HL-60 (cell line): ENCODE measurements at regions not wholly inside any gene's neighbourhood (a gene's known extent, or its start where the extent isn't known, plus 50 kb on each side); places are given as distances from the start of the nearest gene placed in this dataset.

Experiments used
- DNase-seq, 2 experiments: peaks; one replicate each; pipeline ENCODE4 v3.0.0-alpha.2; 2010 to 2020; ENCODE audit warnings: low read depth in 1 of 2, low spot score in 1 of 2
- H3K27ac ChIP-seq: fragments of 250-450 bp; sonication (Bioruptor Pico); replicated peaks from 2 replicates; pipeline ENCODE4 v1.5.1; 2020; ENCODE audit warnings: mild to moderate bottlenecking, moderate library complexity
- H3K27me3 ChIP-seq: fragments of 250-450 bp; sonication (Bioruptor Pico); 2 replicates; pipeline ENCODE4 v1.5.1; 2021; ENCODE audit warnings: mild to moderate bottlenecking, moderate library complexity; ENCODE audit not compliant: insufficient read depth, poor library complexity, severe bottlenecking
- H3K4me3 ChIP-seq: replicated peaks from 2 replicates; pipeline ENCODE4 v1.5.1; 2011; ENCODE audit warnings: mild to moderate bottlenecking, control low read depth, low read length; ENCODE audit not compliant: insufficient read depth
- GABPA ChIP-seq: IDR thresholded peaks from 2 replicates; pipeline ENCODE4 v1.6.1; 2012; ENCODE audit warnings: low read depth
- POLR2AphosphoS5 ChIP-seq: IDR thresholded peaks from 2 replicates; pipeline ENCODE4 v1.6.1; 2012; ENCODE audit warnings: low read depth
- SPI1 ChIP-seq: IDR thresholded peaks from 2 replicates; pipeline ENCODE4 v1.6.1; 2012; ENCODE audit warnings: low read depth, mild to moderate bottlenecking, borderline replicate concordance
- TF ChIP-seq, protein P1 (sequence below): IDR thresholded peaks from 2 replicates; pipeline ENCODE4 v1.6.1; 2012; ENCODE audit warnings: low read depth; ENCODE audit not compliant: insufficient replicate concordance
- TF ChIP-seq, protein P2 (sequence below): IDR thresholded peaks from one replicate; pipeline ENCODE4 v1.5.1; 2011; ENCODE audit warnings: low read length, control low read depth, inconsistent platforms; ENCODE audit not compliant: insufficient read depth

DNA sequence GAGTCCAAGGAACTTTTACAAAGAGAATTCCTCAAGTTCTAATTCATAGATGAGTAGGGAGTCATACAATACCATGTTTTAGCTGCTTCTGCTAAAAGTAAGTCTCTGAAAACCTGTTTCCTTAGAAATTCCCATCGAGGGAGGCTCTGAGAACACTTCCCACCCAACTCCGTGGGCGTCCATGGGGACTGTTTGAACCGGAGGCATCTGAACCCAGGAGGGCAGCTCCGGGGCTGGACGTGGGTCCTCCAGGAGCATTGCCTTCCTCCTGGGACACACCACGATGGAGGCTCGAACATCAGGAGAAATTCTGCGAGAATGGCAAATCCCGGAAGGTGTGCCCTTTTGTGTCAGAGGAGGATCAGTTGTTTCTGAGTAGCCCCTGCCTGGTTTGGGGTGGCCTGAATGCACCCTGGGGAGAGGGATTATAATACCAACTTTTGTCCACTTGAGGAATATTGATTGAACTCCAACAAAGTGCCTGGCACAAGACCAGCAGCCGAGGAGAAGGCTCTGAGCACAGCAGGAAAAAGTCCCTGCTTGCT lies 327.5 kb upstream of the SALL3 start:
- TF ChIP-seq SPI1 (no peak), GABPA (no peak)
- TF ChIP-seq, protein P1, sequence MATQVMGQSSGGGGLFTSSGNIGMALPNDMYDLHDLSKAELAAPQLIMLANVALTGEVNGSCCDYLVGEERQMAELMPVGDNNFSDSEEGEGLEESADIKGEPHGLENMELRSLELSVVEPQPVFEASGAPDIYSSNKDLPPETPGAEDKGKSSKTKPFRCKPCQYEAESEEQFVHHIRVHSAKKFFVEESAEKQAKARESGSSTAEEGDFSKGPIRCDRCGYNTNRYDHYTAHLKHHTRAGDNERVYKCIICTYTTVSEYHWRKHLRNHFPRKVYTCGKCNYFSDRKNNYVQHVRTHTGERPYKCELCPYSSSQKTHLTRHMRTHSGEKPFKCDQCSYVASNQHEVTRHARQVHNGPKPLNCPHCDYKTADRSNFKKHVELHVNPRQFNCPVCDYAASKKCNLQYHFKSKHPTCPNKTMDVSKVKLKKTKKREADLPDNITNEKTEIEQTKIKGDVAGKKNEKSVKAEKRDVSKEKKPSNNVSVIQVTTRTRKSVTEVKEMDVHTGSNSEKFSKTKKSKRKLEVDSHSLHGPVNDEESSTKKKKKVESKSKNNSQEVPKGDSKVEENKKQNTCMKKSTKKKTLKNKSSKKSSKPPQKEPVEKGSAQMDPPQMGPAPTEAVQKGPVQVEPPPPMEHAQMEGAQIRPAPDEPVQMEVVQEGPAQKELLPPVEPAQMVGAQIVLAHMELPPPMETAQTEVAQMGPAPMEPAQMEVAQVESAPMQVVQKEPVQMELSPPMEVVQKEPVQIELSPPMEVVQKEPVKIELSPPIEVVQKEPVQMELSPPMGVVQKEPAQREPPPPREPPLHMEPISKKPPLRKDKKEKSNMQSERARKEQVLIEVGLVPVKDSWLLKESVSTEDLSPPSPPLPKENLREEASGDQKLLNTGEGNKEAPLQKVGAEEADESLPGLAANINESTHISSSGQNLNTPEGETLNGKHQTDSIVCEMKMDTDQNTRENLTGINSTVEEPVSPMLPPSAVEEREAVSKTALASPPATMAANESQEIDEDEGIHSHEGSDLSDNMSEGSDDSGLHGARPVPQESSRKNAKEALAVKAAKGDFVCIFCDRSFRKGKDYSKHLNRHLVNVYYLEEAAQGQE, result no peak
- peaks cover 4% of the 10 kb centered on the region for H3K27me3 ChIP-seq
- H3K27ac ChIP-seq, result no peak overlapping the region
- H3K4me3 ChIP-seq, result no peak overlapping the region
- no peak for DNase-seq

DNA sequence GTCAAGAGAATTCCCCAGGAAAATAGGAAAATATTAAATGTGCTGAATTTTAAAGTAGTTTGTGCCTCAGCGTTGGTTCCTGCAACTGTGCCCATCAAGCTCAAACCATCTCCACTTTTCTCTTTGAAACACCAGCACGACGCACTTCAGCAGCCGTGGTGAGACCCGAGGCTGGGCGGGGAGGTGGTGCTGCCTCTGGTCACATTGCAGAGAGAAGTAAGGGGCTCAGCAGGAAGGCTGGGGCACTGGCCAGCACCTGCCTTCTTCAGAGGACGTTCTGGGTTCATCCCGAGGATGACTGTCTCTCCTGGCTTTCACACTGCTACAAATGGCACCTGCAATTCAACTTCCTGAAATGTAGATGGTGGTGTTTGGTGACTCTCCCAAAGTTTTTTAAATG lies 323.7 kb upstream of the SALL3 start:
- Histone ChIP-seq H3K27ac (no peak overlapping the region), H3K4me3 (no peak overlapping the region), H3K27me3 (no peaks in the 10 kb centered on the region)
- no peak for DNase-seq
- TF ChIP-seq, protein P2, sequence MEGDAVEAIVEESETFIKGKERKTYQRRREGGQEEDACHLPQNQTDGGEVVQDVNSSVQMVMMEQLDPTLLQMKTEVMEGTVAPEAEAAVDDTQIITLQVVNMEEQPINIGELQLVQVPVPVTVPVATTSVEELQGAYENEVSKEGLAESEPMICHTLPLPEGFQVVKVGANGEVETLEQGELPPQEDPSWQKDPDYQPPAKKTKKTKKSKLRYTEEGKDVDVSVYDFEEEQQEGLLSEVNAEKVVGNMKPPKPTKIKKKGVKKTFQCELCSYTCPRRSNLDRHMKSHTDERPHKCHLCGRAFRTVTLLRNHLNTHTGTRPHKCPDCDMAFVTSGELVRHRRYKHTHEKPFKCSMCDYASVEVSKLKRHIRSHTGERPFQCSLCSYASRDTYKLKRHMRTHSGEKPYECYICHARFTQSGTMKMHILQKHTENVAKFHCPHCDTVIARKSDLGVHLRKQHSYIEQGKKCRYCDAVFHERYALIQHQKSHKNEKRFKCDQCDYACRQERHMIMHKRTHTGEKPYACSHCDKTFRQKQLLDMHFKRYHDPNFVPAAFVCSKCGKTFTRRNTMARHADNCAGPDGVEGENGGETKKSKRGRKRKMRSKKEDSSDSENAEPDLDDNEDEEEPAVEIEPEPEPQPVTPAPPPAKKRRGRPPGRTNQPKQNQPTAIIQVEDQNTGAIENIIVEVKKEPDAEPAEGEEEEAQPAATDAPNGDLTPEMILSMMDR, result no peak
- no peak for TF ChIP-seq SPI1
- no peak for TF ChIP-seq GABPA
- TF ChIP-seq, protein P1, result no peak
- no peak for TF ChIP-seq POLR2AphosphoS5

DNA sequence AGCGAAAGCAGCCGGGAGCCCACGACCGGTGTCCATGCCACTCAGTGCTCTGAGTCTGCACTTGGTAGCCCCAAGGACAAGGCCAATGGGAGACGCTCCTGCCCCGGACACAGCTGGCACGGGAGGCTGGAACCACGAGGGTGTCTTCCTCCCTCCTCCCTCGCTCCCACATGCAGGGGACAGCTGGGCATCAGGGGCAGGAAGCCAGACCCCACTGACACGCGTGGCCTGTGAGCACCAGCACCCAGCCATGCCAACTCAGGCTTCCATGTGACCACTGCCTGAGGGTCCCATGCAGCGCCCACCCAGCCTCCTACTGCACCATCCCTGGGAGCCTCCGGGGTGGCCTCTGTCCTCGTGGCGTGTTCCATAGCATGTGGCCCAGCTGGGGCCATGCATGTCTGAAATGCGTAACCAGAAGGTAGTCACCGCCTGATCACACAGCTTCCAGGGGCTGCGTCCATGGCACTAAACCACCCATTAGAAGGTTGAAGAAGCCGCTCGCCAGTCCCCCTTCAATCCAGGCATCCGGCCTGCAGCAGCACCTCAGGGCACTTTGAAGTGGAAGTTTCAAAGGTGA lies 323.2 kb upstream of the SALL3 start:
- no peak overlapping the region for H3K27ac ChIP-seq
- TF ChIP-seq, protein P2, result no peak
- TF ChIP-seq SPI1, result no peak
- no peak for TF ChIP-seq POLR2AphosphoS5
- no peak for TF ChIP-seq GABPA
- TF ChIP-seq, protein P1, result no peak
- no peak for DNase-seq
- no peak overlapping the region for H3K4me3 ChIP-seq
- H3K27me3 ChIP-seq, result no peaks in the 10 kb centered on the region
